H1 (cell line): ENCODE measurements at regions not wholly inside any gene's neighbourhood (a gene's known extent, or its start where the extent isn't known, plus 50 kb on each side); places are given as distances from the start of the nearest gene placed in this dataset.

Experiments
- CTCF ChIA-PET: fragments of 300-600 bp; sonication (Branson Sonifier 250); formaldehyde crosslinking; loops from one replicate; lab custom pipeline; 2021; ENCODE audit not compliant: partially characterized antibody; lab: Charles Lee
- POLR2A ChIA-PET: fragments of 300-600 bp; sonication (Branson Sonifier 250); formaldehyde crosslinking; loops from one replicate; lab custom pipeline; 2021; ENCODE audit warnings: inconsistent platforms; ENCODE audit not compliant: partially characterized antibody; lab: Charles Lee
- DNase-seq, 2 experiments: peaks; one replicate each; pipeline versions ENCODE4 v3.0.0 to v3.0.0-alpha.2; 2010 to 2022; ENCODE audit warnings: low spot score in 2 of 2, low read depth in 1 of 2, mixed read lengths in 1 of 2
- FAIRE-seq: peaks from 2 replicates; lab custom pipeline; 2011; peaks lifted over from hg19 to GRCh38; lab: Jason Lieb, UNC
- H2AFZ ChIP-seq: 2 replicates; pipeline ENCODE4 v1.8.1; 2012; ENCODE audit warnings: low read length, inconsistent platforms
- H2AK5ac ChIP-seq: 2 replicates; pipeline ENCODE4 v1.6.1; 2013; ENCODE audit warnings: low read depth, low read length
- H2BK120ac ChIP-seq: replicated peaks from 2 replicates; pipeline ENCODE3; 2013; ENCODE audit warnings: low read depth, low read length, inconsistent platforms
- H2BK12ac ChIP-seq: 2 replicates; pipeline ENCODE4 v1.6.1; 2013; ENCODE audit warnings: low read depth, low read length
- H2BK15ac ChIP-seq: 2 replicates; pipeline ENCODE4 v1.6.1; 2013; ENCODE audit warnings: low read length
- H2BK20ac ChIP-seq: 2 replicates; pipeline ENCODE4 v1.6.1; 2013; ENCODE audit warnings: low read length
- H2BK5ac ChIP-seq: 2 replicates; pipeline ENCODE4 v1.6.1; 2013; ENCODE audit warnings: low read depth, low read length
- H3K14ac ChIP-seq: 2 replicates; pipeline ENCODE4 v1.6.1; 2013; ENCODE audit warnings: inconsistent platforms; ENCODE audit not compliant: insufficient read length
- H3K18ac ChIP-seq: 2 replicates; pipeline ENCODE4 v1.6.1; 2013; ENCODE audit warnings: low read length; ENCODE audit errors: extremely low read depth
- H3K23ac ChIP-seq: 2 replicates; pipeline ENCODE4 v1.6.1; 2013; ENCODE audit warnings: inconsistent platforms; ENCODE audit not compliant: insufficient read length
- H3K23me2 ChIP-seq: 2 replicates; pipeline ENCODE4 v1.6.1; 2013; ENCODE audit warnings: low read depth, low read length
- H3K27ac ChIP-seq: 2 replicates; pipeline ENCODE4 v1.6.1; 2011; ENCODE audit warnings: low read depth, low read length, inconsistent platforms
- H3K27me3 ChIP-seq, 4 experiments: replicated peaks in 1 of 4; 1 replicate in 1 of 4; 2 replicates in 3 of 4; pipeline versions ENCODE4 v1.6.1 to v1.8.1; 2011 to 2013; ENCODE audit warnings: low read length in 3 of 4, mild to moderate bottlenecking in 3 of 4, inconsistent platforms in 2 of 4, mixed read lengths in 2 of 4, moderate library complexity in 1 of 4; ENCODE audit not compliant: control insufficient read depth in 3 of 4, insufficient read depth in 3 of 4; ENCODE audit errors: extremely low read depth in 1 of 4
- H3K36me3 ChIP-seq, 4 experiments: 2 replicates each; pipeline versions ENCODE4 v1.6.1 to v1.8.1; 2011 to 2013; ENCODE audit warnings: mild to moderate bottlenecking in 4 of 4, low read length in 3 of 4, moderate library complexity in 2 of 4, control low read depth in 1 of 4, inconsistent platforms in 1 of 4; ENCODE audit not compliant: insufficient read depth in 4 of 4, control insufficient read depth in 2 of 4
- H3K4ac ChIP-seq: replicated peaks from 2 replicates; pipeline ENCODE3; 2013; ENCODE audit warnings: low read length, low read depth, mixed read lengths, inconsistent platforms; ENCODE audit not compliant: insufficient read length
- H3K4me1 ChIP-seq, 4 experiments: replicated peaks in 1 of 4; 1 replicate in 1 of 4; 2 replicates in 3 of 4; pipeline versions ENCODE4 v1.6.1 to v1.8.1; 2011 to 2013; ENCODE audit warnings: low read length in 3 of 4, inconsistent platforms in 2 of 4, mixed read lengths in 1 of 4; ENCODE audit not compliant: insufficient read depth in 4 of 4, control insufficient read depth in 3 of 4
- H3K4me2 ChIP-seq, 2 experiments: 2 replicates each; pipeline versions ENCODE4 v1.6.1 to v1.8.1; 2011 to 2013; ENCODE audit warnings: low read depth in 2 of 2, low read length in 2 of 2, control low read depth in 1 of 2, inconsistent platforms in 1 of 2, mild to moderate bottlenecking in 1 of 2; ENCODE audit not compliant: insufficient read depth in 1 of 2
- H3K4me3 ChIP-seq, 4 experiments: fragments of 200-600, 300-600 bp in 1 of 4; sonication (generic), shearing (Covaris generic), sonication (Bioruptor Twin) in 1 of 4; 2 replicates each; pipeline versions ENCODE4 v1.5.1 to v1.8.1; 2011 to 2016; ENCODE audit warnings: low read length in 4 of 4, low read depth in 3 of 4, control low read depth in 2 of 4, inconsistent platforms in 2 of 4, mild to moderate bottlenecking in 2 of 4, mixed read lengths in 1 of 4, moderate library complexity in 1 of 4; ENCODE audit not compliant: insufficient read depth in 2 of 4; ENCODE audit errors: extremely low read depth in 1 of 4
- H3K56ac ChIP-seq: replicated peaks from 2 replicates; pipeline ENCODE3; 2013; ENCODE audit warnings: low read depth, mild to moderate bottlenecking, mixed read lengths, low read length, inconsistent platforms; ENCODE audit not compliant: insufficient read length
- H3K79me1 ChIP-seq: 2 replicates; pipeline ENCODE4 v1.6.1; 2013; ENCODE audit warnings: low read depth, low read length, control low read depth
- H3K79me2 ChIP-seq, 2 experiments: 2 replicates each; pipeline versions ENCODE4 v1.6.1 to v1.8.1; 2012 to 2013; ENCODE audit warnings: low read length in 2 of 2, mild to moderate bottlenecking in 2 of 2, inconsistent platforms in 1 of 2; ENCODE audit not compliant: insufficient read depth in 2 of 2, control insufficient read depth in 1 of 2
- H3K9ac ChIP-seq, 4 experiments: replicated peaks in 1 of 4; 1 replicate in 1 of 4; 2 replicates in 3 of 4; pipeline versions ENCODE4 v1.6.1 to v1.8.1; 2011 to 2013; ENCODE audit warnings: low read depth in 3 of 4, low read length in 3 of 4, control low read depth in 2 of 4, mild to moderate bottlenecking in 2 of 4, moderate library complexity in 2 of 4, inconsistent platforms in 1 of 4; ENCODE audit errors: extremely low read depth in 1 of 4
- H3K9me3 ChIP-seq, 2 experiments: 2 replicates each; pipeline versions ENCODE4 v1.6.1 to v1.8.1; 2012 to 2013; ENCODE audit warnings: mild to moderate bottlenecking in 2 of 2, moderate library complexity in 2 of 2, control low read depth in 1 of 2, inconsistent platforms in 1 of 2, low read depth in 1 of 2, low read length in 1 of 2, mixed read lengths in 1 of 2; ENCODE audit not compliant: insufficient read depth in 2 of 2
- H4K20me1 ChIP-seq, 2 experiments: replicated peaks in 1 of 2; 2 replicates each; pipeline versions ENCODE3 to v1.8.1; 2011 to 2013; ENCODE audit warnings: inconsistent platforms in 2 of 2, low read length in 2 of 2, mild to moderate bottlenecking in 1 of 2; ENCODE audit not compliant: insufficient read depth in 2 of 2, control insufficient read depth in 1 of 2
- H4K5ac ChIP-seq: 2 replicates; pipeline ENCODE4 v1.6.1; 2013; ENCODE audit warnings: low read length, low read depth, mixed read lengths, inconsistent platforms; ENCODE audit not compliant: insufficient read length
- H4K8ac ChIP-seq: 2 replicates; pipeline ENCODE4 v1.8.0; 2013; ENCODE audit warnings: mild to moderate bottlenecking, moderate library complexity, low read length, inconsistent platforms; ENCODE audit not compliant: insufficient read depth; ENCODE audit errors: extremely low read depth
- H4K91ac ChIP-seq: replicated peaks from 2 replicates; pipeline ENCODE3; 2013; ENCODE audit warnings: low read length, mixed read lengths, inconsistent platforms; ENCODE audit not compliant: insufficient read length
- BCL11A ChIP-seq, 2 experiments: IDR thresholded peaks; one replicate each; pipeline ENCODE4 v1.6.1; 2011; ENCODE audit warnings: low read depth in 2 of 2, low read length in 2 of 2, mild to moderate bottlenecking in 2 of 2
- GABPA ChIP-seq: IDR thresholded peaks from 2 replicates; pipeline ENCODE4 v1.6.1; 2011; ENCODE audit warnings: mild to moderate bottlenecking, low read length, moderate library complexity, borderline replicate concordance; ENCODE audit not compliant: insufficient read depth
- HDAC2 ChIP-seq, 2 experiments: fragments of 300-600 bp in 1 of 2; sonication (generic) in 1 of 2; IDR thresholded peaks; 2 replicates each; pipeline ENCODE4 v1.6.1; 2011 to 2012; ENCODE audit warnings: low read depth in 2 of 2, low read length in 2 of 2, mild to moderate bottlenecking in 2 of 2, moderate library complexity in 2 of 2, borderline replicate concordance in 1 of 2, inconsistent platforms in 1 of 2
- KDM1A ChIP-seq: fragments of 200-600, 300-600 bp; sonication (generic); IDR thresholded peaks from 2 replicates; pipeline ENCODE4 v1.7.1; 2016; ENCODE audit warnings: mild to moderate bottlenecking, low read length, borderline replicate concordance
- KDM4A ChIP-seq: IDR thresholded peaks from one replicate; pipeline ENCODE4 v1.7.1; 2012; ENCODE audit warnings: low read depth, mild to moderate bottlenecking, moderate library complexity, low read length, inconsistent platforms; ENCODE audit not compliant: severe bottlenecking
- MAFK ChIP-seq: IDR thresholded peaks from 2 replicates; pipeline ENCODE4 v1.6.1; 2012; ENCODE audit warnings: low read depth, mild to moderate bottlenecking, improper control_type of control experiment, low read length
- NANOG ChIP-seq: IDR thresholded peaks from 2 replicates; pipeline ENCODE4 v1.6.1; 2011; ENCODE audit warnings: low read length, low read depth, mild to moderate bottlenecking, inconsistent platforms; ENCODE audit not compliant: insufficient read depth, poor library complexity, severe bottlenecking
- RXRA ChIP-seq: IDR thresholded peaks from 2 replicates; pipeline ENCODE4 v1.6.1; 2011; ENCODE audit warnings: low read depth, mild to moderate bottlenecking, low read length, moderate library complexity; ENCODE audit not compliant: insufficient read depth
- SP1 ChIP-seq: IDR thresholded peaks from 2 replicates; pipeline ENCODE4 v1.6.1; 2011; ENCODE audit warnings: low read depth, low read length
- TAF7 ChIP-seq: optimal IDR thresholded peaks from 2 replicates; pipeline ENCODE3; 2011; ENCODE audit warnings: low read depth, mild to moderate bottlenecking, inconsistent platforms, low read length, moderate library complexity, borderline replicate concordance
- ZNF274 ChIP-seq: IDR thresholded peaks from 2 replicates; pipeline ENCODE4 v1.7.0; 2012; ENCODE audit warnings: low read length, borderline replicate concordance; ENCODE audit errors: extremely low read depth
- WGBS, 2 experiments: shearing (Covaris generic) in 1 of 2; methylation state at CpG; one replicate each; pipeline versions ENCODE4 v1.1.6 to v1.1.7; 2013 to 2015; ENCODE audit warnings: low lambda C conversion rate in 2 of 2, mixed read lengths in 2 of 2, inconsistent platforms in 1 of 2, low coverage in 1 of 2, missing lambda C conversion rate in 1 of 2; ENCODE audit not compliant: insufficient replicate concordance in 2 of 2, insufficient coverage in 1 of 2, insufficient read length in 1 of 2; ENCODE audit errors: extremely low coverage in 1 of 2, missing lambda C conversion rate in 1 of 2; 5-methylcytosine and 5-hydroxymethylcytosine counted together
- TF ChIP-seq, protein P1 (sequence below), 3 experiments: IDR thresholded peaks; 1 replicate in 2 of 3; 2 replicates in 1 of 3; pipeline versions ENCODE4 v1.5.1 to v1.6.1; 2011; ENCODE audit warnings: low read length in 3 of 3, mild to moderate bottlenecking in 3 of 3, inconsistent platforms in 2 of 3, low read depth in 1 of 3, moderate library complexity in 1 of 3; ENCODE audit not compliant: insufficient read depth in 1 of 3; ENCODE audit errors: control extremely low read depth in 1 of 3

DNA sequence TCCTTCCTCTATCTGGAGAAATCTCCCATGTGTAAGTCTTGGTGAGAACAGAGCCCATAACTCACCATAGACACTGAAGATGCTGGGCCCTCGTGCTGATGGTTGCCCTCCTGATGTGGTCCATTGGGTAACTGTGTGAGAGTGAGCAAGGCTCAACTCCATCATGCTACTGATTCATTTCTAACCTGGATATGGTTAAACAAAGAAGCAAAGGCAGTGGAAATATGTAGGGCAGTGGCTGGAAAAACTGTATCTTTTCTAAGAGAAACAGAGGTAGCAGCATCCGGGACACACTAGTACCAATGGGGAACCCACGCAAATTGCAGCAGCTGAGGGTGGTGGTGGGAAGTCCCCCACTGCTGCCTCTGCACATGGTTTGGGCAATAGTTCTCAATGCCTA, 221.7 kb downstream of the KLF6 start:
- Histone ChIP-seq H4K8ac (no peak overlapping the region), H3K56ac (no peak overlapping the region), H4K20me1 (no peaks in the 10 kb centered on the region), H3K4me1 (no peaks in the 10 kb centered on the region), H3K79me1 (no peaks in the 10 kb centered on the region), H4K91ac (no peak overlapping the region), H2BK20ac (no peak overlapping the region), H3K4me3 (no peak overlapping the region), H3K4ac (no peak overlapping the region), H2AK5ac (no peak overlapping the region), H2BK120ac (no peak overlapping the region), H3K27ac (no peak overlapping the region), H2BK15ac (no peak overlapping the region), H3K18ac (no peak overlapping the region), H3K79me2 (no peaks in the 10 kb centered on the region), H3K9ac (no peak overlapping the region), H2AFZ (no peak overlapping the region), H3K4me2 (no peak overlapping the region), H3K27me3 (no peaks in the 10 kb centered on the region), H2BK12ac (no peak overlapping the region), H3K23me2 (no peaks in the 10 kb centered on the region), H3K14ac (no peak overlapping the region), H2BK5ac (no peak overlapping the region), H3K9me3 (peaks cover 3 to 5% of the 10 kb centered on the region in 2 experiments; a peak in 1 of 4 replicates), H4K5ac (no peak overlapping the region), H3K23ac (no peak overlapping the region), H3K36me3 (no peaks in the 10 kb centered on the region)
- POLR2A ChIA-PET: no interaction called here
- WGBS, 2 experiments: 91% methylated on average over 3 of the region's 3 CpGs; no CpG with 5 or more reads in 1 of the 2 experiments
- DNase-seq: no peak
- no peak for FAIRE-seq
- CTCF ChIA-PET: no interaction called here
- no peak for TF ChIP-seq KDM4A
- no peak for TF ChIP-seq BCL11A (IDR thresholded peaks at IDR 0.05; ENCODE audit: low read depth in 2 of 2, low read length in 2 of 2)
- TF ChIP-seq, protein P1, sequence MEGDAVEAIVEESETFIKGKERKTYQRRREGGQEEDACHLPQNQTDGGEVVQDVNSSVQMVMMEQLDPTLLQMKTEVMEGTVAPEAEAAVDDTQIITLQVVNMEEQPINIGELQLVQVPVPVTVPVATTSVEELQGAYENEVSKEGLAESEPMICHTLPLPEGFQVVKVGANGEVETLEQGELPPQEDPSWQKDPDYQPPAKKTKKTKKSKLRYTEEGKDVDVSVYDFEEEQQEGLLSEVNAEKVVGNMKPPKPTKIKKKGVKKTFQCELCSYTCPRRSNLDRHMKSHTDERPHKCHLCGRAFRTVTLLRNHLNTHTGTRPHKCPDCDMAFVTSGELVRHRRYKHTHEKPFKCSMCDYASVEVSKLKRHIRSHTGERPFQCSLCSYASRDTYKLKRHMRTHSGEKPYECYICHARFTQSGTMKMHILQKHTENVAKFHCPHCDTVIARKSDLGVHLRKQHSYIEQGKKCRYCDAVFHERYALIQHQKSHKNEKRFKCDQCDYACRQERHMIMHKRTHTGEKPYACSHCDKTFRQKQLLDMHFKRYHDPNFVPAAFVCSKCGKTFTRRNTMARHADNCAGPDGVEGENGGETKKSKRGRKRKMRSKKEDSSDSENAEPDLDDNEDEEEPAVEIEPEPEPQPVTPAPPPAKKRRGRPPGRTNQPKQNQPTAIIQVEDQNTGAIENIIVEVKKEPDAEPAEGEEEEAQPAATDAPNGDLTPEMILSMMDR (IDR thresholded peaks at IDR 0.05; ENCODE audit: control extremely low read depth in 1 of 3, insufficient read depth in 1 of 3, low read depth in 1 of 3, low read length in 3 of 3): no peak
- no peak for TF ChIP-seq RXRA
- no peak for TF ChIP-seq KDM1A
- TF ChIP-seq GABPA: no peak
- no peak for TF ChIP-seq MAFK
- TF ChIP-seq ZNF274: no peak
- TF ChIP-seq HDAC2 (IDR thresholded peaks at IDR 0.05; ENCODE audit: borderline replicate concordance in 1 of 2, low read depth in 2 of 2, low read length in 2 of 2): no peak
- TF ChIP-seq TAF7: no peak
- no peak for TF ChIP-seq NANOG
- no peak for TF ChIP-seq SP1
